ENCODE measurements at regions not wholly inside any gene's neighbourhood (a gene's known extent, or its start where the extent isn't known, plus 50 kb on each side); places are given as distances from the start of the nearest gene placed in this dataset.

DNA sequence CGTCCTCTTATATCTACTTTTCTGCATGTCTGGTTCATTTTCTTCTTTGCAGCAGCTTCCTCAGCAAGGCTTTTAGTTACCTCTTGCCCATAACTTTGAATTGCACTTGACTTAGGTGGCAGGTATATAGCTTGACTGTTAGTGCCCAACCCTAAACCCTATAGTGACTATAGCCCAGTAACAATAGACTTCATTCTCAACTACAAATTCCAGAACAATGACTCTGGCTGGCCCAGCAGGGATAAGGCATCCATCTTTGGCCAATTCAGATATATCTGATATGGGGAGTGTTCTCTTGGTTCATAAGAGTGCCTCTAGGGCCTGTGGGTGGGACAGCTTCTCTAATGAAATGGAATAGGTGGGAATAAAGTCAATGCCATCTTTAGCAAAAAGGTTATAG, 246.2 kb downstream of the DMRT2 start:
- TF ChIP-seq ZBTB7A (IDR thresholded peaks at IDR 0.05; ENCODE audit: low read depth) (no peak), YY1 (IDR thresholded peaks at IDR 0.05; ENCODE audit: low read depth) (no peak)
